Peyer's patch (tissue), 4 donors: ENCODE measurements at regions not wholly inside any gene's neighbourhood (a gene's known extent, or its start where the extent isn't known, plus 50 kb on each side); places are given as distances from the start of the nearest gene placed in this dataset.

Experiments
- POLR2A ChIP-seq, 2 donors: fragments of 450-650 bp; IDR thresholded peaks; one replicate each; pipeline ENCODE4 v1.5.1; 2017; ENCODE audit warnings: antibody characterized with exemption in 2 of 2, mild to moderate bottlenecking in 2 of 2, moderate library complexity in 2 of 2
- TF ChIP-seq, protein P1 (sequence below), 6 experiments: fragments of 450-650 bp in 4 of 6; fragments of 200-600 bp in 2 of 6; sonication (generic) in 1 of 6; IDR thresholded peaks; one replicate each; pipeline ENCODE4 v1.5.1; 2017 to 2019; ENCODE audit warnings: antibody characterized with exemption in 6 of 6, mild to moderate bottlenecking in 3 of 6, moderate library complexity in 1 of 6

DNA sequence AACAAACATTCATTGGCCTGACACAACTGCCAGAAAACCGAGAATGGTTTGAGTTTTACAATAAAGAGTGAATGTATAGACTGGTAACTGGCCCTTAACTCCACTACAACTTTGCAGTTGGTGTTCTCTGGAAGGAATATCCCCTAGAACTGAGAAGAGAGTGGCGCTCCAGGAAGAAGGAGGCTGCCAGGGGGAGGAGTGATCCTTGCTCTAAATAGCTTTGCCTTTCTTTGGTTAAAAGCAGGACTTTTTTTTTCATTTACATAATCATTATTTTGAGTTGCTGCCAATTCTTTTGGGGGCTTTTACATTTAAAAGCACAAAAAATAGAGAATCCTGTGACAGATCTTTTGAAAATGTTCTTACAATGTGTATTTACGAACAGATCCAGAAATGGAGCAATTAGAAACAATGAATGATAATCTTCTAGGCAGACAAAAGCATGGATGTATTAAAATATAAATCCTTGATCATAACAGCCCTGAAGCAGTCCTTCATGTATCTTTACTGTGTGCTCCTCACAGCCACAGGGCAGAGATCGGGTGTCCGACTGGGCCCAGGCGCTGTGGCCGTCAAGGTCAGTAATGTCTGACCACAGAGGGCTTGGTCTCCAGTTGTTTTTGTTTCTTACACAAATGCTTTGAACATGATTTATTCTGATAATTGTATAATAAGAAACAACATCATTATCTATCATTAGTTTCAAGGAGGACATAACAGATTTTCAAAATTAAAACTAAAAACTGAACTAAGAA, 612.2 kb downstream of the HDGFL1 start:
- TF ChIP-seq, protein P1, sequence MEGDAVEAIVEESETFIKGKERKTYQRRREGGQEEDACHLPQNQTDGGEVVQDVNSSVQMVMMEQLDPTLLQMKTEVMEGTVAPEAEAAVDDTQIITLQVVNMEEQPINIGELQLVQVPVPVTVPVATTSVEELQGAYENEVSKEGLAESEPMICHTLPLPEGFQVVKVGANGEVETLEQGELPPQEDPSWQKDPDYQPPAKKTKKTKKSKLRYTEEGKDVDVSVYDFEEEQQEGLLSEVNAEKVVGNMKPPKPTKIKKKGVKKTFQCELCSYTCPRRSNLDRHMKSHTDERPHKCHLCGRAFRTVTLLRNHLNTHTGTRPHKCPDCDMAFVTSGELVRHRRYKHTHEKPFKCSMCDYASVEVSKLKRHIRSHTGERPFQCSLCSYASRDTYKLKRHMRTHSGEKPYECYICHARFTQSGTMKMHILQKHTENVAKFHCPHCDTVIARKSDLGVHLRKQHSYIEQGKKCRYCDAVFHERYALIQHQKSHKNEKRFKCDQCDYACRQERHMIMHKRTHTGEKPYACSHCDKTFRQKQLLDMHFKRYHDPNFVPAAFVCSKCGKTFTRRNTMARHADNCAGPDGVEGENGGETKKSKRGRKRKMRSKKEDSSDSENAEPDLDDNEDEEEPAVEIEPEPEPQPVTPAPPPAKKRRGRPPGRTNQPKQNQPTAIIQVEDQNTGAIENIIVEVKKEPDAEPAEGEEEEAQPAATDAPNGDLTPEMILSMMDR (IDR thresholded peaks at IDR 0.05), result no peak
- TF ChIP-seq POLR2A (IDR thresholded peaks at IDR 0.05), result no peak
